Loucy (cell line): ENCODE measurements at regions not wholly inside any gene's neighbourhood (a gene's known extent, or its start where the extent isn't known, plus 50 kb on each side); places are given as distances from the start of the nearest gene placed in this dataset.

Experiments
- H2AFZ ChIP-seq: fragments of 200-600 bp; sonication (generic); 2 replicates; pipeline ENCODE4 v1.6.0; 2016; ENCODE audit warnings: antibody characterized with exemption, mild to moderate bottlenecking, low read length, moderate library complexity
- H3F3A ChIP-seq: fragments of 200-600 bp; 2 replicates; pipeline ENCODE4 v1.6.0; 2016; ENCODE audit warnings: antibody characterized with exemption, low read depth, mild to moderate bottlenecking
- H3K27me3 ChIP-seq: fragments of 200-600 bp; sonication (generic); 2 replicates; pipeline ENCODE4 v1.6.1; 2014; ENCODE audit warnings: low read length, mild to moderate bottlenecking; ENCODE audit not compliant: insufficient read depth, poor library complexity, severe bottlenecking
- H3K36me3 ChIP-seq: fragments of 200-600 bp; sonication (generic); 2 replicates; pipeline ENCODE4 v1.6.1; 2016; ENCODE audit warnings: low read length; ENCODE audit not compliant: insufficient read depth
- H3K4me1 ChIP-seq: fragments of 200-600 bp; sonication (generic); 2 replicates; pipeline ENCODE4 v1.5.1; 2014; ENCODE audit warnings: low read length, mild to moderate bottlenecking; ENCODE audit not compliant: insufficient read depth, poor library complexity, severe bottlenecking
- H3K4me2 ChIP-seq: fragments of 200-600 bp; sonication (generic); 2 replicates; pipeline ENCODE4 v1.6.0; 2014; ENCODE audit warnings: antibody characterized with exemption, low read length, low read depth, mild to moderate bottlenecking; ENCODE audit not compliant: poor library complexity, severe bottlenecking
- H3K4me3 ChIP-seq: fragments of 200-600 bp; sonication (generic); 2 replicates; pipeline ENCODE4 v1.5.1; 2014; ENCODE audit warnings: low read length, mild to moderate bottlenecking, mixed read lengths; ENCODE audit not compliant: poor library complexity, severe bottlenecking
- H3K79me2 ChIP-seq: fragments of 200-600 bp; sonication (generic); 2 replicates; pipeline ENCODE4 v1.6.1; 2014; ENCODE audit warnings: low read length; ENCODE audit not compliant: insufficient read depth
- H3K9ac ChIP-seq: fragments of 200-600 bp; sonication (generic); 2 replicates; pipeline ENCODE4 v1.6.0; 2014; ENCODE audit warnings: mild to moderate bottlenecking, low read depth, low read length, moderate library complexity; ENCODE audit not compliant: poor library complexity, severe bottlenecking
- H3K9me2 ChIP-seq: fragments of 200-600 bp; sonication (generic); replicated peaks from 2 replicates; pipeline ENCODE4 v1.6.1; 2016; ENCODE audit warnings: low read depth, low read length, mixed read lengths
- H3K9me3 ChIP-seq: fragments of 200-600 bp; sonication (generic); 2 replicates; pipeline ENCODE4 v1.6.1; 2014; ENCODE audit warnings: mild to moderate bottlenecking, antibody characterized with exemption, low read length, low read depth; ENCODE audit not compliant: insufficient read depth
- H4K20me1 ChIP-seq: fragments of 200-600 bp; sonication (generic); 2 replicates; pipeline ENCODE4 v1.6.0; 2014; ENCODE audit warnings: antibody characterized with exemption, low read length, mild to moderate bottlenecking; ENCODE audit not compliant: insufficient read depth, poor library complexity, severe bottlenecking
- EZH2phosphoT487 ChIP-seq: fragments of 200-600 bp; IDR thresholded peaks from 2 replicates; pipeline ENCODE4 v1.6.1; 2018; ENCODE audit warnings: antibody characterized with exemption, mild to moderate bottlenecking, moderate library complexity, borderline replicate concordance
- TF ChIP-seq, protein P1 (sequence below): fragments of 200-600 bp; sonication (generic); conservative IDR thresholded peaks from 2 replicates; pipeline ENCODE4 v1.5.1; 2014; ENCODE audit warnings: mild to moderate bottlenecking, antibody characterized with exemption, low read length

DNA sequence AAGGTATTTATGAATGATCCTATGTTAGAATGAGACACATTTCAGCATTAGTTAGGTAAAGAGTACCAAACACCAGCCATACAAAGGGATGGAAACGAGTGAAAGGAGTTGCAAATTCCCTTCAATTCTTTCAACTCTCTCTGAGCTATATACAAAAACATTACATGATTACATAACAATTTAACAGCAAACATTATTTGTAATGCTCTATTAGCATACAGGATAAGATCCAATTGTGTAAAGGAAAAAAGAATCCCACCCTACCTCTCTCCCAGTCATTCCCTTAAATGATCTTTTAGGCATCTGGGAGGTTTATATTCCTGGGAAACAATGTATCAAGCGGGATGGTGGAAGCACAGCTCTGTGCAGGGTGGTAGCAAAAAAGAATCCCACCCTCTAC, 117.9 kb downstream of the RHOU start:
- H3K4me3 ChIP-seq: no peak overlapping the region
- H2AFZ ChIP-seq: no peak overlapping the region
- H3K79me2 ChIP-seq: no peaks in the 10 kb centered on the region
- H3K9me2 ChIP-seq: no peaks in the 10 kb centered on the region
- H4K20me1 ChIP-seq: no peaks in the 10 kb centered on the region
- no peak overlapping the region for H3K9ac ChIP-seq
- H3F3A ChIP-seq: no peaks in the 10 kb centered on the region
- no peaks in the 10 kb centered on the region for H3K9me3 ChIP-seq
- H3K4me2 ChIP-seq: no peak overlapping the region
- no peaks in the 10 kb centered on the region for H3K36me3 ChIP-seq
- H3K4me1 ChIP-seq: peaks cover 3% of the 10 kb centered on the region
- peaks cover 85% of the 10 kb centered on the region for H3K27me3 ChIP-seq
- TF ChIP-seq, protein P1, sequence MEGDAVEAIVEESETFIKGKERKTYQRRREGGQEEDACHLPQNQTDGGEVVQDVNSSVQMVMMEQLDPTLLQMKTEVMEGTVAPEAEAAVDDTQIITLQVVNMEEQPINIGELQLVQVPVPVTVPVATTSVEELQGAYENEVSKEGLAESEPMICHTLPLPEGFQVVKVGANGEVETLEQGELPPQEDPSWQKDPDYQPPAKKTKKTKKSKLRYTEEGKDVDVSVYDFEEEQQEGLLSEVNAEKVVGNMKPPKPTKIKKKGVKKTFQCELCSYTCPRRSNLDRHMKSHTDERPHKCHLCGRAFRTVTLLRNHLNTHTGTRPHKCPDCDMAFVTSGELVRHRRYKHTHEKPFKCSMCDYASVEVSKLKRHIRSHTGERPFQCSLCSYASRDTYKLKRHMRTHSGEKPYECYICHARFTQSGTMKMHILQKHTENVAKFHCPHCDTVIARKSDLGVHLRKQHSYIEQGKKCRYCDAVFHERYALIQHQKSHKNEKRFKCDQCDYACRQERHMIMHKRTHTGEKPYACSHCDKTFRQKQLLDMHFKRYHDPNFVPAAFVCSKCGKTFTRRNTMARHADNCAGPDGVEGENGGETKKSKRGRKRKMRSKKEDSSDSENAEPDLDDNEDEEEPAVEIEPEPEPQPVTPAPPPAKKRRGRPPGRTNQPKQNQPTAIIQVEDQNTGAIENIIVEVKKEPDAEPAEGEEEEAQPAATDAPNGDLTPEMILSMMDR: no peak

DNA sequence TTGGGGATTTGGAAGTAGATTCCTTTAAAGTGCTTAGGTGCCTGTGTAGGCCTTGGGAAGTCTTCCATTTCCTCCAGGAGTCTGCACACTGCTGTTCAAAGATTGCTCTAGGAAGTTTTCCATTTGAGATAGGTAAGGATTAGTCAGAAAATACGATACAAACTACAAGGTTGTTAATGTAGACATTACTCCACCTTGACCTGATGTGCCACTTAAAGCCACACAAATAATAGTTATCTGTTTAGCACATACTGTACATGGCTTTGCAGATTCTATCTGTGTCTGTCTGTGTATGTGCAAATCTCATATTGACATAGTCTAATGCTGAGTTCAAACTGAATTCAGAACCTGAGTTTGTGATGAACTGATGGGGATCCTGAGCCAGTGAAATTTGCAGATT, 118.4 kb downstream of the RHOU start:
- no peaks in the 10 kb centered on the region for H3K9me2 ChIP-seq
- no peaks in the 10 kb centered on the region for H3K79me2 ChIP-seq
- no peak for TF ChIP-seq EZH2phosphoT487
- TF ChIP-seq, protein P1: no peak
- H3K27me3 ChIP-seq: peaks cover 85% of the 10 kb centered on the region
- no peak overlapping the region for H3K4me2 ChIP-seq
- H3K4me1 ChIP-seq: peaks cover 3% of the 10 kb centered on the region
- no peaks in the 10 kb centered on the region for H3K9me3 ChIP-seq
- no peak overlapping the region for H2AFZ ChIP-seq
- no peaks in the 10 kb centered on the region for H3F3A ChIP-seq
- H3K9ac ChIP-seq: no peak overlapping the region
- H3K36me3 ChIP-seq: no peaks in the 10 kb centered on the region
- H3K4me3 ChIP-seq: no peak overlapping the region
- H4K20me1 ChIP-seq: no peaks in the 10 kb centered on the region

DNA sequence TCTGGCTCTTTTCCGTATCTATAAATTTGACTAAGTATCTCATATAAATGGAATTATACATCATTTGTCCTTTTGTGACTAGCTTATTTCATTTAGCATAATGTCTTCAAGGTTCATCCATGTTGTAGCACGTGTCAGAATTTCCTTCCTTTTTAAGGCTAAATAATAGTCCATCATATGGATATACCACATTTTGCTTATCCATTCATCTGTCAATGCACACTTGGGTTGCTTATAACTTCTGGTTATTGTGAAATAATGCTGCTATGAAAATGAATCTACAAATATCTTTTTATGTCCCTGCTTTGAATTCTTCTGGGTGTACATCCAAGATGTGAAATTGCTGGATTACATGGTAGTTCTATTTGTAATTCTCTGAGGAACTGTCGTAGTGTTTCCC, 119.6 kb downstream of the RHOU start:
- H3K4me1 ChIP-seq: peaks cover 3% of the 10 kb centered on the region
- no peaks in the 10 kb centered on the region for H4K20me1 ChIP-seq
- no peak overlapping the region for H3K9ac ChIP-seq
- H3K9me3 ChIP-seq: no peaks in the 10 kb centered on the region
- no peaks in the 10 kb centered on the region for H3F3A ChIP-seq
- H3K36me3 ChIP-seq: no peaks in the 10 kb centered on the region
- no peaks in the 10 kb centered on the region for H3K9me2 ChIP-seq
- peaks cover 84% of the 10 kb centered on the region for H3K27me3 ChIP-seq
- H3K4me2 ChIP-seq: no peak overlapping the region
- H2AFZ ChIP-seq: no peak overlapping the region
- no peaks in the 10 kb centered on the region for H3K79me2 ChIP-seq
- no peak for TF ChIP-seq EZH2phosphoT487
- TF ChIP-seq, protein P1: no peak
- no peak overlapping the region for H3K4me3 ChIP-seq
